ENCODE measurements at regions not wholly inside any gene's neighbourhood (a gene's known extent, or its start where the extent isn't known, plus 50 kb on each side); places are given as distances from the start of the nearest gene placed in this dataset.

GRCh38 chr5:166834246-166834645 is 1457.2 kb upstream of the WWC1 start:
- Histone ChIP-seq H3K36me3 (ENCODE audit: insufficient read depth, low read length) (no peaks in the 10 kb centered on the region), H3K4me3 (ENCODE audit: low read length in 2 of 2) (no peak overlapping the region), H3K4me1 (ENCODE audit: insufficient read depth, low read length) (no peaks in the 10 kb centered on the region), H3K27me3 (ENCODE audit: insufficient read depth, low read length) (no peaks in the 10 kb centered on the region), H3K9me3 (ENCODE audit: control insufficient read depth in 1 of 2, low read length in 2 of 2) (no peaks in the 10 kb centered on the region), H3K27ac (ENCODE audit: low read depth, low read length) (no peak overlapping the region)
- CTCF ChIA-PET (ENCODE audit: partially characterized antibody): no interaction called here
- H3K36me3 Mint-ChIP-seq: no peaks in the 10 kb centered on the region
- H3K4me1 Mint-ChIP-seq: no peaks in the 10 kb centered on the region
- H3K27me3 Mint-ChIP-seq: no peaks in the 10 kb centered on the region
- H3K27ac Mint-ChIP-seq: no peak overlapping the region
- H3K9me3 Mint-ChIP-seq: peaks cover 0 to 16% (median 5%) of the 10 kb centered on the region in 8 donors
- no peak for DNase-seq
- no peak overlapping the region for H3K4me3 Mint-ChIP-seq
- POLR2A ChIA-PET (ENCODE audit: partially characterized antibody): no interaction called here
- intact Hi-C loops (cut with micrococcal nuclease): no loop called here

DNA sequence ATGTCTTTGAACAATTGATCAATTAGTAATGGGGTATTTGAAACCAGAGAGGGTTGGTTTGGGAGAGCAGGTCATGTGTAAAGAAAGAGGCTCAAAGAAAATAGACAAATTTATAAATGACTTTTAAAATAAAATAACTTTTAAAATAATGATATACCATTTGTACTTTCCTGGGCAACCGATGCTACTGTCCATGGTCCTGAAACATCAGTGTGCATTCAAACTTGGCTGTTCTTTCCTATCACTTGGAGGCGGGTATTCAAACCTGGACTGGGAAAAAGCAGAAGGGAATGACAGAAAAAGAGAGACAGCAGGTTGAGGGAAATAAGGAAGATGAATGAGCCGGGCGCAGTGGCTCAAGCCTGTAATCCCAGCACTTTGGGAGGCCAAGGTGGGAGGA is 1446.4 kb upstream of the WWC1 start:
- Mint-ChIP-seq H3K36me3 (no peaks in the 10 kb centered on the region), H3K9me3 (peaks cover 4 to 17% (median 10%) of the 10 kb centered on the region in 8 donors), H3K4me3 (no peak overlapping the region), H3K27me3 (peaks cover 0 to 1% of the 10 kb centered on the region in 2 donors), H3K4me1 (no peaks in the 10 kb centered on the region), H3K27ac (no peak overlapping the region)
- ChIA-PET CTCF (ENCODE audit: partially characterized antibody) (no interaction called here), POLR2A (ENCODE audit: partially characterized antibody) (no interaction called here)
- no peak overlapping the region for H3K4me3 ChIP-seq (ENCODE audit: low read length in 2 of 2)
- no peaks in the 10 kb centered on the region for H3K36me3 ChIP-seq (ENCODE audit: insufficient read depth, low read length)
- intact Hi-C loops (cut with micrococcal nuclease): no loop called here
- H3K9me3 ChIP-seq (ENCODE audit: control insufficient read depth in 1 of 2, low read length in 2 of 2): no peaks in the 10 kb centered on the region
- no peak overlapping the region for H3K27ac ChIP-seq (ENCODE audit: low read depth, low read length)
- H3K4me1 ChIP-seq (ENCODE audit: insufficient read depth, low read length): no peaks in the 10 kb centered on the region
- DNase-seq: peak in 1 of 5 donors; percentile 1
- H3K27me3 ChIP-seq (ENCODE audit: insufficient read depth, low read length): no peaks in the 10 kb centered on the region

- no peaks in the 10 kb centered on the region for H3K9me3 ChIP-seq (ENCODE audit: control insufficient read depth in 1 of 2, low read length in 2 of 2)
- POLR2A ChIA-PET (ENCODE audit: partially characterized antibody): no interaction called here
- Mint-ChIP-seq H3K36me3 (no peaks in the 10 kb centered on the region), H3K4me3 (no peak overlapping the region), H3K27me3 (no peaks in the 10 kb centered on the region), H3K4me1 (no peaks in the 10 kb centered on the region), H3K9me3 (peaks cover 0 to 15% (median 6%) of the 10 kb centered on the region in 8 donors), H3K27ac (no peak overlapping the region)
- H3K36me3 ChIP-seq (ENCODE audit: insufficient read depth, low read length): no peaks in the 10 kb centered on the region
- no peak overlapping the region for H3K27ac ChIP-seq (ENCODE audit: low read depth, low read length)
- no peak for DNase-seq
- no peak overlapping the region for H3K4me3 ChIP-seq (ENCODE audit: low read length in 2 of 2)
- H3K4me1 ChIP-seq (ENCODE audit: insufficient read depth, low read length): no peaks in the 10 kb centered on the region
- CTCF ChIA-PET (ENCODE audit: partially characterized antibody): no interaction called here
- no peaks in the 10 kb centered on the region for H3K27me3 ChIP-seq (ENCODE audit: insufficient read depth, low read length)
- intact Hi-C loops (cut with micrococcal nuclease): no loop called here
Observed at GRCh38 chr5:166856791-166857190, 1434.7 kb upstream of the WWC1 start.

GRCh38 chr5:166860426-166860825 is 1431.0 kb upstream of the WWC1 start:
- Histone ChIP-seq H3K4me3 (ENCODE audit: low read length in 2 of 2) (no peak overlapping the region), H3K36me3 (ENCODE audit: insufficient read depth, low read length) (no peaks in the 10 kb centered on the region), H3K27me3 (ENCODE audit: insufficient read depth, low read length) (no peaks in the 10 kb centered on the region), H3K27ac (ENCODE audit: low read depth, low read length) (no peak overlapping the region), H3K4me1 (ENCODE audit: insufficient read depth, low read length) (no peaks in the 10 kb centered on the region), H3K9me3 (ENCODE audit: control insufficient read depth in 1 of 2, low read length in 2 of 2) (no peaks in the 10 kb centered on the region)
- intact Hi-C loops (cut with micrococcal nuclease): no loop called here
- POLR2A ChIA-PET (ENCODE audit: partially characterized antibody): no interaction called here
- Mint-ChIP-seq H3K27ac (no peak overlapping the region), H3K9me3 (peaks cover 0 to 16% (median 5%) of the 10 kb centered on the region in 8 donors), H3K4me1 (no peaks in the 10 kb centered on the region), H3K27me3 (no peaks in the 10 kb centered on the region), H3K4me3 (no peak overlapping the region), H3K36me3 (no peaks in the 10 kb centered on the region)
- no peak for DNase-seq
- CTCF ChIA-PET (ENCODE audit: partially characterized antibody): no interaction called here

DNA sequence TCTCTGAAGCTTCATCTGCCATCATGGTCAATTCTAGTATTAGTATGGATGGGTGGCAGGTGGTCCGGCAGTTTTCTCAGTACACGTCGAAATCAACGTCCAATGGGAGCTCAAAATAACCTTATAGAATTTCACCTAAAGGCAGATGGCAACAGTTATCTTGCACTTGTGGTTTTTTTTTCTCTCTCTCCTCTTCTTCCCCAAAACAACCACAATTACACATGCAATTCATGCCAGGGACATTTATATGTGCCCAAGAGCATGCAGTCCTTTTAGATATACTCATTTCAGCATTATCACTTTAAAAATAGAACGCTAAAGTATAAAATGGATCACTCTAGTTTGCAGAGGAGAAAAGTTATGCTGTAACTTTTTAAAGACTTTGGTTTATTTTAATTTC is 1428.9 kb upstream of the WWC1 start:
- Histone ChIP-seq H3K27ac (ENCODE audit: low read depth, low read length) (no peak overlapping the region), H3K4me3 (ENCODE audit: low read length in 2 of 2) (no peak overlapping the region), H3K4me1 (ENCODE audit: insufficient read depth, low read length) (no peaks in the 10 kb centered on the region), H3K27me3 (ENCODE audit: insufficient read depth, low read length) (no peaks in the 10 kb centered on the region), H3K9me3 (ENCODE audit: control insufficient read depth in 1 of 2, low read length in 2 of 2) (no peaks in the 10 kb centered on the region), H3K36me3 (ENCODE audit: insufficient read depth, low read length) (no peaks in the 10 kb centered on the region)
- H3K36me3 Mint-ChIP-seq: no peaks in the 10 kb centered on the region
- H3K4me1 Mint-ChIP-seq: no peaks in the 10 kb centered on the region
- no peak overlapping the region for H3K4me3 Mint-ChIP-seq
- no peaks in the 10 kb centered on the region for H3K27me3 Mint-ChIP-seq
- CTCF ChIA-PET (ENCODE audit: partially characterized antibody): no interaction called here
- POLR2A ChIA-PET (ENCODE audit: partially characterized antibody): no interaction called here
- peaks cover 2 to 16% (median 6%) of the 10 kb centered on the region in 8 donors for H3K9me3 Mint-ChIP-seq
- no peak overlapping the region for H3K27ac Mint-ChIP-seq
- no peak for DNase-seq
- intact Hi-C loops (cut with micrococcal nuclease): no loop called here

GRCh38 chr5:166865206-166865605 is 1426.2 kb upstream of the WWC1 start:
- no peaks in the 10 kb centered on the region for H3K36me3 Mint-ChIP-seq
- no peaks in the 10 kb centered on the region for H3K36me3 ChIP-seq (ENCODE audit: insufficient read depth, low read length)
- H3K4me1 Mint-ChIP-seq: no peaks in the 10 kb centered on the region
- H3K27me3 ChIP-seq (ENCODE audit: insufficient read depth, low read length): no peaks in the 10 kb centered on the region
- no peak overlapping the region for H3K27ac Mint-ChIP-seq
- ChIA-PET CTCF (ENCODE audit: partially characterized antibody) (no interaction called here), POLR2A (ENCODE audit: partially characterized antibody) (no interaction called here)
- no peak overlapping the region for H3K4me3 Mint-ChIP-seq
- no peak overlapping the region for H3K4me3 ChIP-seq (ENCODE audit: low read length in 2 of 2)
- peaks cover 2 to 12% (median 3%) of the 10 kb centered on the region in 8 donors for H3K9me3 Mint-ChIP-seq
- DNase-seq: no peak
- H3K27ac ChIP-seq (ENCODE audit: low read depth, low read length): no peak overlapping the region
- H3K4me1 ChIP-seq (ENCODE audit: insufficient read depth, low read length): no peaks in the 10 kb centered on the region
- H3K9me3 ChIP-seq (ENCODE audit: control insufficient read depth in 1 of 2, low read length in 2 of 2): no peaks in the 10 kb centered on the region
- no peaks in the 10 kb centered on the region for H3K27me3 Mint-ChIP-seq
- intact Hi-C loops (cut with micrococcal nuclease): no loop called here

DNA sequence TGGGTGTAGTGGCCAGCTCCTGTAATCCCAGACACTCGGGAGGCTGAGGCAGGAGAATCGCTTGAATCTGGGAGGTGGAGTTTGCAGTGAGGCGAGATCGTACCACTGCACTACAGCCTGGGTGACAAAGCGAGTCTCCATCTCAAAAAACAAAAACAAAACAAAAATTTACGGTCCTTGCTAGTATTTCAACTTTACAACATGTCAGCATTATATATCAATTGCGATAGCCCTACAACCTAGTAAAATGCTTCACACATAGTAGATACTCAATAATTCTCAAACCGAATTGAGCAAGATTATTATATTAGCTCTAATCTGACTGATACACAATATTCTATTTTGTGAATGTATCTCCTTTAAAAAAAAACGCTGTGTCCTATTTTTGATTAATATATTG is 1411.0 kb upstream of the WWC1 start:
- no peak for DNase-seq
- intact Hi-C loops (cut with micrococcal nuclease): no loop called here
- no peaks in the 10 kb centered on the region for H3K36me3 Mint-ChIP-seq
- no peaks in the 10 kb centered on the region for H3K4me1 ChIP-seq (ENCODE audit: insufficient read depth, low read length)
- H3K27ac ChIP-seq (ENCODE audit: low read depth, low read length): no peak overlapping the region
- ChIA-PET CTCF (ENCODE audit: partially characterized antibody) (no interaction called here), POLR2A (ENCODE audit: partially characterized antibody) (no interaction called here)
- no peak overlapping the region for H3K4me3 Mint-ChIP-seq
- no peak overlapping the region for H3K27ac Mint-ChIP-seq
- H3K36me3 ChIP-seq (ENCODE audit: insufficient read depth, low read length): no peaks in the 10 kb centered on the region
- peaks cover 0 to 8% (median 2%) of the 10 kb centered on the region in 8 donors for H3K9me3 Mint-ChIP-seq
- H3K9me3 ChIP-seq (ENCODE audit: control insufficient read depth in 1 of 2, low read length in 2 of 2): no peaks in the 10 kb centered on the region
- H3K4me3 ChIP-seq (ENCODE audit: low read length in 2 of 2): no peak overlapping the region
- no peaks in the 10 kb centered on the region for H3K27me3 Mint-ChIP-seq
- H3K27me3 ChIP-seq (ENCODE audit: insufficient read depth, low read length): no peaks in the 10 kb centered on the region
- no peaks in the 10 kb centered on the region for H3K4me1 Mint-ChIP-seq

DNA sequence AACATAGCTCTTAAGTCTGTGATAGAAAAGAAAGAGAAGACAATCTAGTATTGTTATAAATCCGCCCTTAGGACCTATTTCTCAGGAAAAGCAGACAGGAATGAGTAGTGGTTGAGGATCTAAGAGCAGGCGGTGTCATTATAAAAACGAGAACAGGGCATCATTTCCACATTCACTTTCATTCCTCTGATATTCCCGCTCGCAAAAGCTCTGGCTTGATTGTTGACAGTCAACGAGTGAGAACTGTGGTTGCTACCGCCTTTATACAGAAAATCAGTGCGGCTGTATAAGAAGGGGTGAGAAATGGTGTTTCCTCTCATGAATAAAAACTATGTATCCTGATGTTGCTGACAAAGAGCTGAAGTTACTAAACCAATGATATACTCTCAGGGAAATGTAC is 1409.6 kb upstream of the WWC1 start:
- Histone ChIP-seq H3K27me3 (ENCODE audit: insufficient read depth, low read length) (no peaks in the 10 kb centered on the region), H3K4me3 (ENCODE audit: low read length in 2 of 2) (no peak overlapping the region), H3K27ac (ENCODE audit: low read depth, low read length) (no peak overlapping the region), H3K36me3 (ENCODE audit: insufficient read depth, low read length) (no peaks in the 10 kb centered on the region), H3K4me1 (ENCODE audit: insufficient read depth, low read length) (no peaks in the 10 kb centered on the region), H3K9me3 (ENCODE audit: control insufficient read depth in 1 of 2, low read length in 2 of 2) (no peaks in the 10 kb centered on the region)
- H3K9me3 Mint-ChIP-seq: peaks cover 0 to 8% (median 2%) of the 10 kb centered on the region in 8 donors
- H3K4me1 Mint-ChIP-seq: no peaks in the 10 kb centered on the region
- intact Hi-C loops (cut with micrococcal nuclease): no loop called here
- H3K27ac Mint-ChIP-seq: no peak overlapping the region
- no peak for DNase-seq
- no peak overlapping the region for H3K4me3 Mint-ChIP-seq
- no peaks in the 10 kb centered on the region for H3K27me3 Mint-ChIP-seq
- POLR2A ChIA-PET (ENCODE audit: partially characterized antibody): no interaction called here
- H3K36me3 Mint-ChIP-seq: no peaks in the 10 kb centered on the region
- CTCF ChIA-PET (ENCODE audit: partially characterized antibody): no interaction called here

Measured in CD4-positive, alpha-beta memory T cell (primary cell).